ENCODE measurements at regions not wholly inside any gene's neighbourhood (a gene's known extent, or its start where the extent isn't known, plus 50 kb on each side); places are given as distances from the start of the nearest gene placed in this dataset.

DNA sequence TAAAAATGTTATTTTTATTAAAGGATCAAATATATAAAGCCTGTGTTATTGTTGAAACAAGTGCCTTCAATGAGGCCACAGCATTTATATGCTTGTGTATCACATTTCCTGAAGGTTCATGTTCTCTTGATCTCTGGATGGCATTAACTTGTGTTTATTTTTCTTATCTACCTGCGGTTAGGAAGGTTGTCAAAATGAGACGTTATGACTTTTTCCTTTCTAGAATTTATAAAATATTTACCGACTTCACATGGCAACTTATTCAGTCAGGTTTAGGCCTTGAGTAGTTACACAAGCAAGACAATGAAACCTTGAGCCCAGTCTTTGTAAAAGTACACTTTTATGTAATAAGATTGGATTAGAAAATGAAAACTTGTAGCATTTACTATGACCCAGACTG is 196.4 kb upstream of the ACVR2A start:
- no peaks in the 10 kb centered on the region for H3K27me3 ChIP-seq (ENCODE audit: control insufficient read depth, insufficient read depth, low read length)
- H3K4me3 ChIP-seq (ENCODE audit: low read depth, low read length), result no peak overlapping the region
- H3K36me3 ChIP-seq (ENCODE audit: control insufficient read depth, insufficient read depth, low read length), result no peaks in the 10 kb centered on the region
- TF ChIP-seq, protein P1, sequence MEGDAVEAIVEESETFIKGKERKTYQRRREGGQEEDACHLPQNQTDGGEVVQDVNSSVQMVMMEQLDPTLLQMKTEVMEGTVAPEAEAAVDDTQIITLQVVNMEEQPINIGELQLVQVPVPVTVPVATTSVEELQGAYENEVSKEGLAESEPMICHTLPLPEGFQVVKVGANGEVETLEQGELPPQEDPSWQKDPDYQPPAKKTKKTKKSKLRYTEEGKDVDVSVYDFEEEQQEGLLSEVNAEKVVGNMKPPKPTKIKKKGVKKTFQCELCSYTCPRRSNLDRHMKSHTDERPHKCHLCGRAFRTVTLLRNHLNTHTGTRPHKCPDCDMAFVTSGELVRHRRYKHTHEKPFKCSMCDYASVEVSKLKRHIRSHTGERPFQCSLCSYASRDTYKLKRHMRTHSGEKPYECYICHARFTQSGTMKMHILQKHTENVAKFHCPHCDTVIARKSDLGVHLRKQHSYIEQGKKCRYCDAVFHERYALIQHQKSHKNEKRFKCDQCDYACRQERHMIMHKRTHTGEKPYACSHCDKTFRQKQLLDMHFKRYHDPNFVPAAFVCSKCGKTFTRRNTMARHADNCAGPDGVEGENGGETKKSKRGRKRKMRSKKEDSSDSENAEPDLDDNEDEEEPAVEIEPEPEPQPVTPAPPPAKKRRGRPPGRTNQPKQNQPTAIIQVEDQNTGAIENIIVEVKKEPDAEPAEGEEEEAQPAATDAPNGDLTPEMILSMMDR (IDR thresholded peaks at IDR 0.05; ENCODE audit: insufficient read depth, low read length, severe bottlenecking), result no peak
- no peak for FAIRE-seq
- no peak for DNase-seq (ENCODE audit: low read depth)

DNA sequence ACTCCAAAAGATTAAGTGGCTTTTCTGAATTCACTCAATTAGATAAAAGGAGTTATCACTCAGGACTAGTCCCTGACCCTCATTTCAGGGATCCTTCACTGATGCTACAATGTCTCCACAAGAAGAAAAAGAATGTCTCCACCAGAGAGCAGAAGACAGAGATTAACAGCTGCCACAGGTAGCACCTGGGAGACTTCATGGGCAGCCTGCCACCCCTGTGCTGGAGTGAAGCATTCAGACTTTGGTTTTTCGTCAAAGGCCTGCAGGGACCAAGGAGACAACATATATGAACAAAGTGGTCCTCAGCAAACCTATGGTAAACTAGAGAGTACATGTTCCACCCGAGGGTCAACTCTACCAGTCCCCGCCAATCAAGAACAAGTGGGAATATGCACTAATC is 197.0 kb upstream of the ACVR2A start:
- Histone ChIP-seq H3K4me3 (ENCODE audit: low read depth, low read length) (no peak overlapping the region), H3K27me3 (ENCODE audit: control insufficient read depth, insufficient read depth, low read length) (no peaks in the 10 kb centered on the region), H3K36me3 (ENCODE audit: control insufficient read depth, insufficient read depth, low read length) (no peaks in the 10 kb centered on the region)
- FAIRE-seq (no peak), DNase-seq (ENCODE audit: low read depth) (no peak)
- TF ChIP-seq, protein P1 (IDR thresholded peaks at IDR 0.05; ENCODE audit: insufficient read depth, low read length, severe bottlenecking), result no peak

DNA sequence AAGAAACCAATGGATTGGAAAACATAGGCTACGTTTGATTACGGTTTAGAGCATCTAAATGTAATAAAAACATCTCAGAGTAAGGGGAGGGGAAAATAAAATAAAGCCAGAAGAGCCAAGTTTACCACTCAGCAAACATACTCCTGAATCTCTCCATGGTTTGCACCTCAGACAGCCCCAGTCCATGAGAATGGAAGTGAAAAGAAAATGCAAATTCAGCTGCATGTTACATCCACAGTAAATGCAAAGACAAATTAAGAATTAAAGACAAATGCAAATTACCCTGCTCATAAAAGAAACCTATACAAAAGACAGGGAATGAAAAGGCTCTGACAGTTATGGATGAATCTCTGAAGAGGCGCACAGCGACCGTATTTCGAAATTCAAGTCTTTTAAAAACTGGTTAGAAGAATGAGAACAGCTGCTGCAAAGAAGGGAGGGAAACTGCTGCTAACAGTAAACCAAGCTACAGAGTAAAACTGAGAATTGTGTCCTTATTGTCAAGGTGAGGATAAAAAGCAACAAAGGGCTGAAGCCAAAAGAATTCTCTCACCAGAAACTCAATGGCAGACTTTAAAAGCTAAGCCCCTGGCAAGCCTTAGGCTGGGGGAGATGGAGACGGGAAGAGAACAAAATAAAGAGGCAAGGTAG is 197.9 kb upstream of the ACVR2A start:
- no peak for DNase-seq (ENCODE audit: low read depth)
- no peak for FAIRE-seq
- no peak overlapping the region for H3K4me3 ChIP-seq (ENCODE audit: low read depth, low read length)
- H3K36me3 ChIP-seq (ENCODE audit: control insufficient read depth, insufficient read depth, low read length), result no peaks in the 10 kb centered on the region
- TF ChIP-seq, protein P1 (IDR thresholded peaks at IDR 0.05; ENCODE audit: insufficient read depth, low read length, severe bottlenecking), result no peak
- H3K27me3 ChIP-seq (ENCODE audit: control insufficient read depth, insufficient read depth, low read length), result no peaks in the 10 kb centered on the region

DNA sequence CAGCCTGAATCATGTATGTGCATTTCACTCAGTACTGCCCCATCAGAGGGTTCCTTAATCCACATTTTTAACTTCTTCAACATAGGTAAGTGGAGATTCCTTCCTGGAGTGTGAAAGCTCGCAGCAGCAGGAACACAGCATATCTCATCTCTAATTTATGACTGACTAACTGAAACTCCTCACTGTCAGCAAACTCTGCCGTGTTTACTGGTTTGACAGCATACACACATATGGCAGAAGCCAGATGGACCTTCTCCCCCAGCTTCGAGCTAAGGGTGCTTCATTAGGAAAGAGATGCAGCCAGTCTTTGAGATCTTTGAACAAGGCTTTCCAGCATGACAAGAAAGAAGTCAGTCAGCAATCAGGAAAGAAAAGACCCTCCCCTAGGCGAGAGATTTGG is 200.3 kb upstream of the ACVR2A start:
- Histone ChIP-seq H3K4me3 (ENCODE audit: low read depth, low read length) (no peak overlapping the region), H3K27me3 (ENCODE audit: control insufficient read depth, insufficient read depth, low read length) (no peaks in the 10 kb centered on the region), H3K36me3 (ENCODE audit: control insufficient read depth, insufficient read depth, low read length) (no peaks in the 10 kb centered on the region)
- DNase-seq (ENCODE audit: low read depth) (no peak), FAIRE-seq (no peak)
- TF ChIP-seq, protein P1 (IDR thresholded peaks at IDR 0.05; ENCODE audit: insufficient read depth, low read length, severe bottlenecking), result no peak

DNA sequence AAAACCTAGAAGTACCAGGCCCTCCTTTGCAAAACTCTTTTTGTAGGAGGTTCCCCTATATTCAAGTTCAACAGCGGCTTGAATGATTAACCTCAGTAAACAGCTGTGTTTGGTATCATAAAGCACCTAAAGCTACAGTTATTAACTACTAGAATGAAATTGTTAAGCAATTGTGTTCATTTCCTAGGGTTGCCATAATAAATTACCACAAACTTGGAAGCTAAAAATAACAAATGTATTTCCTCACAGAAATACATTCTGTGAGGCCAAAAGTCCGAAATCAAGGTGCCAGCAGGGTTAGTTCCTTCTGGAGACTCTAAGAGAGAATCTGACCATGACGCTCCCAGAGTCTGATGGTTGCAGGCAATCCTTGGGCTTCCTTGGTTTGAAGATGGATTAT is 202.1 kb upstream of the ACVR2A start:
- H3K36me3 ChIP-seq (ENCODE audit: control insufficient read depth, insufficient read depth, low read length), result no peaks in the 10 kb centered on the region
- no peaks in the 10 kb centered on the region for H3K27me3 ChIP-seq (ENCODE audit: control insufficient read depth, insufficient read depth, low read length)
- no peak overlapping the region for H3K4me3 ChIP-seq (ENCODE audit: low read depth, low read length)
- no peak for FAIRE-seq
- TF ChIP-seq, protein P1 (IDR thresholded peaks at IDR 0.05; ENCODE audit: insufficient read depth, low read length, severe bottlenecking), result no peak
- DNase-seq (ENCODE audit: low read depth), result no peak

DNA sequence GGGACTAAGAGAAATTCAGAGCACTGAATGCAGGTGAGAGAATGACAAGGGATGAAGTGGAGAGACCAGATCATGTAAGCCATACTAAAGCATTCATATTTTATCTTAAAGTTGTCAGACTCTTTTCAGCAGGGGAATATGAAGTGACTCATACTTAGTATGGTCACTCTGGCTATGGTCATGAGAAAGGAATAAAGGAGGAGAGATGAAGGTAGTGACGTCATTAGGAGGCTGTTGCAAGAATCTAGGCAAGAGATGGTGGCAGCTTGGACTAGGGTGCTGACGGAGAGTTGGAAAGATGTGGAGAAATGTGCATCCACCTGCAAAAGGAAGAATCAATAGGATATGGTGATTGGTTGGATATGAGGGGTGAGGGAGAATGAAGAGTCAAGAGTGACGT is 203.2 kb upstream of the ACVR2A start:
- Histone ChIP-seq H3K36me3 (ENCODE audit: control insufficient read depth, insufficient read depth, low read length) (no peaks in the 10 kb centered on the region), H3K27me3 (ENCODE audit: control insufficient read depth, insufficient read depth, low read length) (no peaks in the 10 kb centered on the region), H3K4me3 (ENCODE audit: low read depth, low read length) (no peak overlapping the region)
- TF ChIP-seq, protein P1 (IDR thresholded peaks at IDR 0.05; ENCODE audit: insufficient read depth, low read length, severe bottlenecking), result no peak
- DNase-seq (ENCODE audit: low read depth), result no peak
- no peak for FAIRE-seq

Measured in bronchial epithelial cell (primary cell).